ENCODE measurements at regions not wholly inside any gene's neighbourhood (a gene's known extent, or its start where the extent isn't known, plus 50 kb on each side); places are given as distances from the start of the nearest gene placed in this dataset.
"Not testable (repeated sequence)": the region's sequence is repeated elsewhere in the genome, so short reads cannot be mapped to it uniquely, and the experiment has no call there.

DNA sequence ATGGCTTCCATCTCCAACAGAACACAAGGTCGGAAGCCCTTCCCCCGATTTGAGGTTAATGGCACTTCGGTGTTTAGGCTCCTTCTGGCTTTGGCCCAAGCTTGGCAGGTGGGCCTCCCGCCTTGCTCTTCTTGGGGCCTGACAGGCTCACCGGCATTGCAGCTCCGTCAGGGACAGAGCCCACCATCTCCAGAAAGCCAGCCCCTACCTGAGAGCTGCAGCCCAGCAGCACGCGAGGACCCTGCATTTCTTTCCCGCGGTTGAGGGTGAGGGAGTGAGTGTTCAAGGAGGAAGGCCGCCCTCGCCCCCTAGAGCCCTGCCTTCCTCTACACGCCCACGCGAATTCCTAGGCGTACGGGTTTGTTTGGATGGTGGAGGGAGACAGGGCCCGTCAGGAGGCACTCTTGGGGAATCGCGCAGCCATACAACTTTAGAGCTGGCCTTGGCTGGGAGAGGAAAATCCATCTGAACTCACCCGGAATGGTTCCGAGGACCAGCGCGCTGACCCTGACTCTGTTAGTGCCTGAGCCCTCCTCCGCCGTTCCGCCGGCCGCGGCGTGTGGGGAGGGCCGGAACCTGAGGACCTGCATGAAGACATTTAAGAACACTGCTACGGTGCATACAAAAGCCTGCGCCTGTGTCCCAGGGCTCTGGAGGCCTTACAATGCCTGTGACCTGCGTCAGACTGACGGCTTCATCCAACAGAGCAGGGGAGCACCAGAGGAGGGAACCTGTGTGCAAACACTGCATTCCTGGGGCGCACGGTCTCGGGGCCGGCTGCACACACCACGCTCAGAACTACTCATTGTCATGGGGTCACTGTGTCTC lies 73.8 kb downstream of the MRPL36 start:
- Mint-ChIP-seq H3K27ac (no peak overlapping the region), H3K4me1 (ENCODE audit: low read depth) (no peaks in the 10 kb centered on the region), H3K4me3 (no peak overlapping the region), H3K27me3 (ENCODE audit: low read depth) (no peaks in the 10 kb centered on the region), H3K36me3 (ENCODE audit: low read depth) (no peaks in the 10 kb centered on the region), H3K9me3 (no peaks in the 10 kb centered on the region)
- peak; percentile 2 for DNase-seq (ENCODE audit: low spot score)

DNA sequence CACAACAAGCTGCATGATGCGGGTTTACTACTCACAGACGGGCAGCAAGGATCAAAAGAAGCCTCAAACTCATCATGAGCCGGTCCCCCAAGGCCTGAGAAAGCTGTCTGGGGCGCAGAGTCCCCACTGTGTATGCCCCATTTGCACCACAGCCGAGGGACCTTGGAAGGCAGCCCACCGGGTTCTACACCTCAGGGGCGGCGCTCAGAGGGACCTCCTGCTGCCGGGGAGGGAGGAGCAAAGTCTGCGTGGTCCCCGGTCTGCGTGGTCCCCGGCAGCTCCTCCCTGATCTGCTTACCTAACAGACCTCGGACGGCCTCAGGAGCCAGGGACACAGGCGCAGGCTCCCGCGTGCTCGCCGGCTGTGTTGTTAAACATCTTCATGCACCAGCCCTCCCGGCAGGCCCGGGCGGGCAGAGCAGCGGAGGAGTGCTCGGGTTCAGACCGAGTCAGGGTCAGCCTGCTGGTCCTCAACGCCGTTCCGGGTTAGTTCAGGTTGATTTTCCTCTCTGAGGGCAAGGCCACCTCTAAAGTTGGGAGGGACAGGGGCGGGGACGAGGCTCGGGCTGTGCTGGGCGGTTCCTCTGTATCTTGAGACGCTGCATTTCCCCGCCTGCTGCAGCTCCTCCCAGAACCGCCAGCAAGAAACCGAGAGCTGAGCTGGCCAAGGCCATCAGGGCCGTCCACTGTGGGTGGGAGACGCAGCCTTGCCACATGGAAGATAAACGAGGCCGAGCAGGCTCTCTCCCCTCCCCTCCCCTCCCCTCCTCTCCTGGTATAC lies 74.6 kb downstream of the MRPL36 start:
- no peaks in the 10 kb centered on the region for H3K9me3 Mint-ChIP-seq
- no peaks in the 10 kb centered on the region for H3K27me3 Mint-ChIP-seq (ENCODE audit: low read depth)
- peak overlapping the region; percentile 60 for H3K4me3 Mint-ChIP-seq
- no peak for DNase-seq (ENCODE audit: low spot score)
- no peak overlapping the region for H3K27ac Mint-ChIP-seq
- no peaks in the 10 kb centered on the region for H3K4me1 Mint-ChIP-seq (ENCODE audit: low read depth)
- H3K36me3 Mint-ChIP-seq (ENCODE audit: low read depth): no peaks in the 10 kb centered on the region

DNA sequence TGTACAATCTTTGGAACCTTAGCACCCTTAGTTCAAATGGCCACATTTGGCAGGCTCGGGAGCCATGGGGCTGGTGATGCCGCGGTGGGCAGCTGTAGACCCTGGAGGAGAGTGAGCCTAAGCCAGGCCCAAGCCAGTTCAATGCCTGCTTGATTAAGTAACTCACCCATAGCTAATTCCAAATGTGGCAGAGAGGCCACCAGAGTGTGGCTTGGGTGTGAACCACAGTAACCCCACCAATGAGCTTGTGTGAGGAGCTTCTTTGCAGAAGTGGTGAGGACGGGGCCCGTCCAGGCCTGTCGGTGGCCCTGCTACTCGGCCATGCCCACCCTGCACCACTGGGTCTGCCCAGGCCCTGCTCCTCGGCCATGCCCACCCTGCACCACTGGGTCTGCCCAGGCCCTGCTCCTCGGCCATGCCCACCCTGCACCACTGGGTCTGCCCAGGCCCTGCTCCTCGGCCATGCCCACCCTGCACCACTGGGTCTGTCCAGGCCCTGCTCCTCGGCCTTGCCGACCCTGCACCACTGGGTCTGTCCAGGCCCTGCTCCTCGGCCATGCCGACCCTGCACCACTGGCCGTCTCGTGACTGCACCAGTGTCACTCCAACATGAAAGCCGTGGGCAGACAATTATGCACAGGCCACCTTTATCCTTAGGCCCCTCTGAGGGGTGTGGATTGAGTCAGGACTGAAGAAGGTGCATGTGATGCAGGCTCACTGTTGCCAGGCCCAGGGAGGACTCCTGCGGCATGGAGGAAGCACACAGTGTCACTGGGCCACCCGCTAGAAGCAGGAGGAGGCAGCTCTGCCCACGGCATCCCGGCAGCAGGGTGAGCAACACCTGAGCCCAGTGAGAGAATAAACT lies 75.4 kb downstream of the MRPL36 start:
- Mint-ChIP-seq H3K27me3 (ENCODE audit: low read depth) (no peaks in the 10 kb centered on the region), H3K36me3 (ENCODE audit: low read depth) (no peaks in the 10 kb centered on the region), H3K9me3 (peaks cover 4% of the 10 kb centered on the region), H3K4me3 (peak overlapping the region; percentile 60), H3K4me1 (ENCODE audit: low read depth) (no peaks in the 10 kb centered on the region), H3K27ac (no peak overlapping the region)
- DNase-seq (ENCODE audit: low spot score): no peak

DNA sequence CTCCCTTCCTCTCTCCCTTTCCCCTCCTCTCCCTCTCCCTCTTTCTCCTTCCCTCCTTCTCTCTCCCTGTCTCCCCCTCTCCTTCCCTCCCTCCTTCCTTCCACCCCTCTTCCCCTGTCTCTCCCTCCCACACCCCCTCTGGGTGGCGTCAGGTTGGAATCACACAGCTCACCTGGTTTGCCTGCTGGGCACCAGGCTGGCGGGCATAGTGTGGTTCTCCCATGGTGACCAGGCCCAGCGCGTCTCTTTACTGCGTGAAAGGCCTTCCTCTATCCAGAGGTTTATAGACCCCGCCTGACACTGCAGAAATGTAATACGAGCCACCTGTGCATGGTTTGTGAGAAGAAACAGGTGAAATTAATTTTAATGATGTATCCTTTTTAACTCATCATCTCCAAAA lies 76.2 kb downstream of the MRPL36 start:
- no peaks in the 10 kb centered on the region for H3K27me3 Mint-ChIP-seq (ENCODE audit: low read depth)
- no peaks in the 10 kb centered on the region for H3K36me3 Mint-ChIP-seq (ENCODE audit: low read depth)
- no peak for DNase-seq (ENCODE audit: low spot score)
- H3K9me3 Mint-ChIP-seq: peaks cover 11% of the 10 kb centered on the region
- H3K4me1 Mint-ChIP-seq (ENCODE audit: low read depth): no peaks in the 10 kb centered on the region
- H3K27ac Mint-ChIP-seq: no peak overlapping the region
- no peak overlapping the region for H3K4me3 Mint-ChIP-seq

DNA sequence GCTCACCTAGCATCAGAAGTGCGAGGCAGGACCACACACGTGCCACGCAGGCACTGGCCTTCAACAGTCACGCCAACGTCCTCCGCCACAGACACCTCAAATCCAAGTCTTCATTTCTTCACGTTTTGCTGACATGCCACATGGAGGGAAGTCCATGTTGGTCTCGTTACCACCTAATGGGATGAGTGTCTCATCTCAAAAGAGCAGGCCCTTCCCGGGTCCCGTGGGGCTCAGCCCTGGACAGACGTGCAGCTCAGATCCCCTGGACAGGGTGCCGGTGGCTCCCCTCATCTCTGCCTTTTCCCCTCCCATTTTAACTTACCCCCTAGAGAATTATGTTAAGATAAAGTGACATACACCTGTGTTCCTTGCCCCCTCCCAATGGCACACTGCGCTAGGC lies 76.8 kb downstream of the MRPL36 start:
- H3K4me3 Mint-ChIP-seq: no peak overlapping the region
- H3K9me3 Mint-ChIP-seq: peaks cover 16% of the 10 kb centered on the region
- H3K36me3 Mint-ChIP-seq (ENCODE audit: low read depth): no peaks in the 10 kb centered on the region
- no peaks in the 10 kb centered on the region for H3K4me1 Mint-ChIP-seq (ENCODE audit: low read depth)
- no peak for DNase-seq (ENCODE audit: low spot score)
- no peak overlapping the region for H3K27ac Mint-ChIP-seq
- H3K27me3 Mint-ChIP-seq (ENCODE audit: low read depth): no peaks in the 10 kb centered on the region

DNA sequence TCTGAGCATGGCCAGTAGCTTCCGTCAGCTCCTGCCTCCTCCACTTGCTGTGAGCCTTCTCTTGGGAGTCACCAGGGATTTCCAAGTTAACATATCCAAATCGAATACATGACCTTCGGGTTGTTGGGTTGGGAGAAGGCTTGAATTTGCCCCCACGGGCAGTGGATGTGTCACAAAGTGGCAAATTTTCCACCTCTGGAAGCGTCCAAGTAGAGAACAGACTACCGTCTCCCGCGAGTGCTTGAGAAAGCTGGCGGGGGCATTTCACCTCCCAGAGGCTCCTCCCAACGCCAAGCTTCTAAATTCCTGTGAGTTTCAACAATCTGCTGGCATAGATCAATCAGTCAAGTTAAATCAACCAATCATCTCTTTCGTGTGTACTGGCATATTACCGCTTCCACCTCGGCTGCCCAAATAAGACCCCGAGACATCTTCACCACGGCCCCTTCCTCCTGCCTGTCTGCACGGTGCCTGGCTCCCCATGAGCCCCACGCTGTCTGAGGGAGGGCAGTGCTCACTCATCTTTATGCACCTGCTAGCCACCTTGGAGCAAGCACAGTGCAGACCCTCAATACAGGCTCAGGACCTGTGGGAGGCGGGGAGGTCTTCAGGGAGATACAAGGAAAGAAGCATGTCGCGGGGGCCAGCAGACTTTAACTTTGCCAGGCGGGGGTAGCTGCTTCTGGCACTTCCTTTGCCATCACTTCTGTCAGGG lies 79.1 kb downstream of the MRPL36 start:
- Mint-ChIP-seq H3K4me3 (no peak overlapping the region), H3K4me1 (ENCODE audit: low read depth) (no peaks in the 10 kb centered on the region), H3K27ac (no peak overlapping the region), H3K36me3 (ENCODE audit: low read depth) (no peaks in the 10 kb centered on the region), H3K27me3 (ENCODE audit: low read depth) (no peaks in the 10 kb centered on the region), H3K9me3 (peaks cover 20% of the 10 kb centered on the region)
- DNase-seq (ENCODE audit: low spot score): no peak

DNA sequence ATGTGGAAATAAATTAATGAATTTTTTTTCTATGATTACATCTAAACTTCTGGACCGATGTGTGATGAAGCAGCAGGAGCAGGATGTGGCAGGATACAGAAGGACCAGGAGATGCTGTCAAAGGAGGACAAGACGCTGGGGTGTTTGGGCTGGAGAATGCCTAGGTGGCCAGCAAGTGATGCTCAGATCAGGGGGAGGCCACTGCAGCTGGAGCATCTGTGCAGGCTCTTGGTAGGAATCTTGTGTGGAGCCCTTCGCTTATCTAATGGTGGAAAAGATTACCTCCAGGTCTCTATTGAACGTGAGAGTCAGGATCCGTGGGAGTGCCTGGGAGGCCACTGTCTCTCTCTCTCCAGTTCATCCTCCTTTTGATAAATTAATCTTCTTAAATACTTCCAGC lies 79.8 kb downstream of the MRPL36 start:
- Mint-ChIP-seq H3K27me3 (ENCODE audit: low read depth) (no peaks in the 10 kb centered on the region), H3K36me3 (ENCODE audit: low read depth) (no peaks in the 10 kb centered on the region), H3K27ac (no peak overlapping the region), H3K4me3 (no peak overlapping the region), H3K9me3 (peaks cover 20% of the 10 kb centered on the region), H3K4me1 (ENCODE audit: low read depth) (no peaks in the 10 kb centered on the region)
- DNase-seq (ENCODE audit: low spot score): no peak

DNA sequence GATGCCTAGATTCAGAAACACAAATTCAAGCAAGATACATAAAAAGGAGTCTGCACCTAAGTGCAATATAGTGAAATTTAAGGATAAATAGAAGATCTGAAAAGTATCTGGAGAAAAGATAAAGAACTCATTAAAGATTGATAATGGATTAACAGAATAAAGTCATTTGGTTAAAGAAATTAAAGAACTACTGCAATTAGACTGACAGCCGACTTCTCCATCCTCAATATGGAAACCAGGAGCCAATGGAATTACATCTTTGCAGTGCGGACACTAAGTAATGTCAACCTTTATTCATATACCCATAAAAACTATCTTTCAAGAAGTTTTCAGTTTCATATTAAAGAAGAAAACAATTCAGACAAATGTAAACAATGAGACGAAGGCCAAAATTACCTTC lies 81.0 kb downstream of the MRPL36 start:
- no peak overlapping the region for H3K4me3 Mint-ChIP-seq
- DNase-seq (ENCODE audit: low spot score): no peak
- no peaks in the 10 kb centered on the region for H3K27me3 Mint-ChIP-seq (ENCODE audit: low read depth)
- no peaks in the 10 kb centered on the region for H3K36me3 Mint-ChIP-seq (ENCODE audit: low read depth)
- no peak overlapping the region for H3K27ac Mint-ChIP-seq
- no peaks in the 10 kb centered on the region for H3K4me1 Mint-ChIP-seq (ENCODE audit: low read depth)
- peaks cover 20% of the 10 kb centered on the region for H3K9me3 Mint-ChIP-seq

DNA sequence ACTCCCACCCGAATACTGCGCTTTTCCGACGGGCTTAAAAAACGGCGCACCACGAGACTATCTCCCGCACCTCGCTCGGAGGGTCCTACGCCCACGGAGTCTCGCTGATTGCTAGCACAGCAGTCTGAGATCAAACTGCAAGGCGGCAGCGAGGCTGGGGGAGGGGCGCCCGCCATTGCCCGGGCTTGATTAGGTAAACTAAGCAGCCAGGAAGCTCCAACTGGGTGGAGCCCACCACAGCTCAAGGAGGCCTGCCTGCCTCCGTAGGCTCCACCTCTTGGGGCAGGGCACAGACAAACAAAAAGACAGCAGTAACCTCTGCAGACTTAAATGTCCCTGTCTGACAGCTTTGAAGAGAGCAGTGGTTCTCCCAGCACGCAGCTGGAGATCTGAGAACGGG lies 89.5 kb downstream of the MRPL36 start:
- H3K9me3 Mint-ChIP-seq; H3K27ac Mint-ChIP-seq; DNase-seq (ENCODE audit: low spot score); H3K36me3 Mint-ChIP-seq (ENCODE audit: low read depth); H3K4me1 Mint-ChIP-seq (ENCODE audit: low read depth): not testable (repeated sequence)
- Mint-ChIP-seq H3K4me3 (peak overlapping the region; percentile 75), H3K27me3 (ENCODE audit: low read depth) (peaks cover 10% of the 10 kb centered on the region)

DNA sequence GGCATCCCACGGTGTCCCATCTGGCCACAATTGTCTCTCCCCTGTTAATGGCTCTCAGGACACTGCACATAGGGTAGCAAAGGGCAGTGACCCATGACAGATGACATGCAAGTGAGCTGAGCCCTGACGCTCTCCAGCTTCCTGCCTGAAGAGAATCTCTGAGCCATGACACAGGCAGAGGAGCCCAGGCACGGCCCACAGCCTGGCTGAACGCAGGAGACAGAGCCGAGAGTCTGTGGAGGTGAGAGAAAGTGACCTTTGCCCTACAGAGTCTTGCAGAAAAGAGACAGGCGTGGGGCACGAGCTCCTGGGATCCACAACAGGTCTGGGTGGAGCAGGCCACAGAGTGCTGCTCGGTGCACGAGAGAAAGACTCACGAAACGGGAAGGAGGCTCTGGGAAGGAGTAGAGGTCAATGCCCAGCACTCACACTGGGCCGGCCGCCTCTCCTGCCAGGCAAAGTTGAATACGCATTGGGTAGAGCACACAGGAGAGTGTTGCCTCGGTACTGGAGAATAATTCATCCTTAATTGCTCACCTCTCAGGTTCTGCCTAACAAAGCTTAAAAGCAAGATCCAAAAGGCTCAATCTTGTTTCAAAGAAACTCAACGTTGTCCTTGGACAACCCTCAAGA lies 90.3 kb downstream of the MRPL36 start:
- H3K4me1 Mint-ChIP-seq (ENCODE audit: low read depth): peaks cover 9% of the 10 kb centered on the region
- no peaks in the 10 kb centered on the region for H3K36me3 Mint-ChIP-seq (ENCODE audit: low read depth)
- peaks cover 10% of the 10 kb centered on the region for H3K27me3 Mint-ChIP-seq (ENCODE audit: low read depth)
- DNase-seq (ENCODE audit: low spot score): no peak
- no peaks in the 10 kb centered on the region for H3K9me3 Mint-ChIP-seq
- H3K27ac Mint-ChIP-seq: no peak overlapping the region
- peak overlapping the region; percentile 75 for H3K4me3 Mint-ChIP-seq

DNA sequence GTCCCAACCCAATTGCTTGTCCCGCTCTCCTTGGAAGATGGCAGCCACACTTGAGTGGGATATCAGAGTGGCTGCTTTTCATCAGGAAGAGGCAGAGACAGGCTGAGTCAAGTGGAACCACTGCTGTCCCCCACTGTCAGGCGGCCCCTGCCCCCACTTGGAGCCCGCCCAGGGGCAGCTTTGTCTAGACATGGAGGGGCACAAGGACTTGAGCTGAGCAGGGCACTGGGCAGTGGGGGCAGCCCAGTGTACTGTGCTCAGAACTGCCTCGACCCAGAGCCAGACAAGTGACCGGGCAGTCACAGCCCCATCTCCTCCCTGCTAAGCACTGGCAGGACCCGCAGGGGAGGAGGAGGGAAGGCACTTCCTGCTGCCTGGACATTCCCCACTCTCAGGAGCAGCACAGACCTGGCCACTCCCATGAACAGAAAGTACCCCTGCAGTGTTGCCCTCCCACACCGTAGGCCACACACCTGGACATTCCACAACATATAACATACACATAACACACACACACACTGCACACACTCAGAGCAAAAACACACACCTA lies 91.0 kb downstream of the MRPL36 start:
- no peak overlapping the region for H3K27ac Mint-ChIP-seq
- no peaks in the 10 kb centered on the region for H3K9me3 Mint-ChIP-seq
- no peak overlapping the region for H3K4me3 Mint-ChIP-seq
- H3K36me3 Mint-ChIP-seq (ENCODE audit: low read depth): no peaks in the 10 kb centered on the region
- H3K4me1 Mint-ChIP-seq (ENCODE audit: low read depth): peaks cover 9% of the 10 kb centered on the region
- peaks cover 10% of the 10 kb centered on the region for H3K27me3 Mint-ChIP-seq (ENCODE audit: low read depth)
- no peak for DNase-seq (ENCODE audit: low spot score)

DNA sequence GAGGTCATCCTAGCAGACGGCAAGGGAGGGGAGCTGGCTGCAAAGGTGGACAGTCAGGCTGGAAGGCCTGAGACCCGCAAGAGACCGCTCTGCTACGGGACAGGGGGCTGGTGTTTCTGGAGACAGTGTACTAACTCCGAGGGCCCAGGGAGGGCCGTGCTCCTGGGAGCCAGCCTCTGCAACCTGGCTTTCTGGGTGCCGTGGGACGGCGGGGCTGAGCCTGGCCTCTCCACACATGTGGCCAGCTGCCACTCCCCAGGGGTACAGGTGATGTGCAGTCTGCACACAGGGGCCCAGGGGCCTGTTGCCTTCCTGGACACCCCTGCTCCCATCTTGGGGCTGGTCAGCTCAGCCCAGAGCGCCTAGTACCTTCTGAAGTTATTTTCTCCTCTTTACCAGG lies 92.2 kb downstream of the MRPL36 start:
- Mint-ChIP-seq H3K4me3 (no peak overlapping the region), H3K27ac (no peak overlapping the region), H3K9me3 (no peaks in the 10 kb centered on the region), H3K4me1 (ENCODE audit: low read depth) (peaks cover 9% of the 10 kb centered on the region), H3K27me3 (ENCODE audit: low read depth) (peaks cover 10% of the 10 kb centered on the region), H3K36me3 (ENCODE audit: low read depth) (no peaks in the 10 kb centered on the region)
- no peak for DNase-seq (ENCODE audit: low spot score)

DNA sequence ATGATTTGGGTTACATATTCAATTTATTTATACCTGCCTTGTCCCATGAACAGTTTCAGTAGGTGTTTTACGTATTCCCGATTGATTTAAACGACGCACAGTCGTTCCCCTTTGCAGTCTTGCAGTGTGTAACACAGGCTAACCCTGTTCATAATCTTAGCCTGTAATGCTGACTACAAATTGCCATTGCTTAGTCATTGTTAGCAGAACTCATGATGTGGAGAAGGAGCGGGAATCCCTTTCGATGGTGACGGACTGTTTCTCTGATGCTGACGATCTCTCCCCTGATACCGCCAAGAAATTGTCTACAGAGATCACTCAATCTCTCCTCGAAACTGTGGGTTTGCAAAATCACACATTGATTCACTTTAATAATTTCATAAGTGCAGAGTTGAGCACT lies 93.2 kb downstream of the MRPL36 start:
- no peak for DNase-seq (ENCODE audit: low spot score)
- H3K4me3 Mint-ChIP-seq: no peak overlapping the region
- H3K27ac Mint-ChIP-seq: no peak overlapping the region
- no peaks in the 10 kb centered on the region for H3K36me3 Mint-ChIP-seq (ENCODE audit: low read depth)
- H3K9me3 Mint-ChIP-seq: no peaks in the 10 kb centered on the region
- H3K4me1 Mint-ChIP-seq (ENCODE audit: low read depth): peaks cover 9% of the 10 kb centered on the region
- peaks cover 10% of the 10 kb centered on the region for H3K27me3 Mint-ChIP-seq (ENCODE audit: low read depth)

Measured in T-helper 2 cell treated with Interferon-gamma antibody and Interleukin-4, amounts not matched to agents 5 μg/mL and 100 μg/mL, for 36 hours (primary cell).